GM12878 (cell line): ENCODE measurements at regions not wholly inside any gene's neighbourhood (a gene's known extent, or its start where the extent isn't known, plus 50 kb on each side); places are given as distances from the start of the nearest gene placed in this dataset.

Source experiments
- ATAC-seq: fragments of 200-7000 bp; cut with Tn5 transposase; 3 replicates; pipeline ENCODE4 v1.9.1; 2020; ENCODE audit warnings: mild to moderate bottlenecking, moderate library complexity
- BruUV-seq: library from RNA; stranded (reverse); fragments of 400-500 nt; replicated peaks from 2 replicates; lab custom pipeline; 2021; lab: Mats Ljungman, UMichigan
- CTCF ChIA-PET: fragments of 300-600 bp; sonication (Branson Sonifier 250); formaldehyde crosslinking; extraction: SDS; loops from one replicate; lab custom pipeline; 2021; ENCODE audit warnings: inconsistent platforms; lab: Yijun Ruan, JAX
- POLR2A ChIA-PET: fragments of 350-600 bp; formaldehyde crosslinking; extraction: SDS; loops from one replicate; lab custom pipeline; 2021; ENCODE audit warnings: inconsistent platforms; lab: Charles Lee
- RAD21 ChIA-PET: fragments of 300-600 bp; sonication (Branson Sonifier 250); formaldehyde crosslinking; loops from one replicate; lab custom pipeline; 2023; ENCODE audit warnings: antibody characterized with exemption; ENCODE audit not compliant: unreplicated experiment; lab: Charles Lee
- SMC1A ChIA-PET: fragments of 300-600 bp; sonication (Branson Sonifier 250); formaldehyde crosslinking; loops from one replicate; lab custom pipeline; 2023; ENCODE audit not compliant: unreplicated experiment, uncharacterized antibody; lab: Charles Lee
- DNase-seq: peaks from one replicate; pipeline ENCODE4 v3.0.0-alpha.2; 2011; ENCODE audit warnings: low read depth, low spot score
- FAIRE-seq: peaks from 3 replicates; lab custom pipeline; 2011; peaks lifted over from hg19 to GRCh38; lab: Jason Lieb, UNC
- H2AFZ ChIP-seq: 2 replicates; pipeline ENCODE4 v1.6.0; 2011; ENCODE audit warnings: low read depth, low read length, control low read depth; ENCODE audit not compliant: control insufficient read depth
- H3K27ac ChIP-seq: 2 replicates; pipeline ENCODE4 v1.5.1; 2011; ENCODE audit warnings: control low read depth; ENCODE audit not compliant: control insufficient read depth, insufficient read depth
- H3K27me3 ChIP-seq, 2 experiments: replicated peaks in 1 of 2; 2 replicates each; pipeline versions ENCODE4 v1.6.0 to v1.6.1; 2011; ENCODE audit warnings: low read length in 1 of 2; ENCODE audit not compliant: control insufficient read depth in 2 of 2, insufficient read depth in 2 of 2
- H3K36me3 ChIP-seq, 2 experiments: 2 replicates each; pipeline ENCODE4 v1.5.1; 2011; ENCODE audit warnings: low read length in 1 of 2; ENCODE audit not compliant: control insufficient read depth in 2 of 2, insufficient read depth in 2 of 2
- H3K4me1 ChIP-seq: 2 replicates; pipeline ENCODE4 v1.6.1; 2011; ENCODE audit warnings: mild to moderate bottlenecking, low read length, moderate library complexity, mixed read lengths; ENCODE audit not compliant: control insufficient read depth, insufficient read depth
- H3K4me2 ChIP-seq: 2 replicates; pipeline ENCODE4 v1.6.0; 2011; ENCODE audit warnings: control low read depth; ENCODE audit not compliant: control insufficient read depth, insufficient read depth
- H3K4me3 ChIP-seq: fragments of 200-600 bp; sonication (generic); 2 replicates; pipeline ENCODE4 v1.5.1; 2016
- H3K79me2 ChIP-seq: 2 replicates; pipeline ENCODE4 v1.6.0; 2011; ENCODE audit warnings: low read length; ENCODE audit not compliant: control insufficient read depth, insufficient read depth
- H3K9ac ChIP-seq: 2 replicates; pipeline ENCODE4 v1.8.0; 2011; ENCODE audit warnings: low read length, control low read depth, mixed read lengths; ENCODE audit not compliant: control insufficient read depth, insufficient read depth
- H3K9me3 ChIP-seq: replicated peaks from 3 replicates; pipeline ENCODE4 v1.5.1; 2011; ENCODE audit warnings: mild to moderate bottlenecking, low read length; ENCODE audit not compliant: control insufficient read depth, insufficient read depth
- H4K20me1 ChIP-seq: 2 replicates; pipeline ENCODE4 v1.6.0; 2011; ENCODE audit not compliant: control insufficient read depth, insufficient read depth
- ATF2 ChIP-seq: IDR thresholded peaks from 2 replicates; pipeline ENCODE4 v1.6.1; 2012; ENCODE audit warnings: low read length, inconsistent platforms
- EP300 ChIP-seq, 2 experiments: fragments of 150-350 bp in 1 of 2; IDR thresholded peaks; 2 replicates each; pipeline ENCODE4 v1.6.1; 2011 to 2012; ENCODE audit warnings: low read depth in 2 of 2, low read length in 2 of 2, borderline replicate concordance in 1 of 2, improper control_type of control experiment in 1 of 2, inconsistent platforms in 1 of 2; ENCODE audit not compliant: control insufficient read depth in 1 of 2
- HCFC1 ChIP-seq: fragments of 150-350 bp; IDR thresholded peaks from 2 replicates; pipeline ENCODE4 v1.6.1; 2014; ENCODE audit warnings: low read length
- HDGF ChIP-seq: fragments of 450-650 bp; IDR thresholded peaks from 2 replicates; pipeline ENCODE4 v1.6.1; 2016; ENCODE audit warnings: antibody characterized with exemption
- IKZF2 ChIP-seq, 2 experiments: fragments of 450-650 bp; IDR thresholded peaks; 2 replicates each; pipeline ENCODE4 v1.6.1; 2017; ENCODE audit warnings: mild to moderate bottlenecking in 2 of 2, moderate library complexity in 2 of 2
- IRF4 ChIP-seq: IDR thresholded peaks from 2 replicates; pipeline ENCODE4 v1.6.1; 2011; ENCODE audit warnings: low read depth, low read length
- KAT2A ChIP-seq: conservative IDR thresholded peaks from 2 replicates; pipeline ENCODE4 v1.6.1; 2011; ENCODE audit warnings: low read depth, low read length; ENCODE audit not compliant: control insufficient read depth
- MAX ChIP-seq: IDR thresholded peaks from 2 replicates; pipeline ENCODE4 v1.6.1; 2012; ENCODE audit warnings: low read depth, low read length, improper control_type of control experiment
- MEF2A ChIP-seq: IDR thresholded peaks from 2 replicates; pipeline ENCODE4 v1.6.1; 2011; ENCODE audit warnings: low read depth, mild to moderate bottlenecking, low read length, moderate library complexity; ENCODE audit not compliant: insufficient read depth
- NFIC ChIP-seq: IDR thresholded peaks from 2 replicates; pipeline ENCODE4 v1.6.1; 2012; ENCODE audit warnings: low read depth, mild to moderate bottlenecking, inconsistent platforms, low read length, moderate library complexity
- NFYB ChIP-seq: IDR thresholded peaks from 2 replicates; pipeline ENCODE4 v1.6.1; 2011; ENCODE audit warnings: low read depth, mild to moderate bottlenecking, low read length, improper control_type of control experiment, moderate library complexity; ENCODE audit not compliant: insufficient read depth
- PML ChIP-seq: IDR thresholded peaks from 2 replicates; pipeline ENCODE4 v1.6.1; 2012; ENCODE audit warnings: low read length, inconsistent platforms
- SP1 ChIP-seq: IDR thresholded peaks from one replicate; pipeline ENCODE4 v1.6.1; 2011; ENCODE audit warnings: low read depth, low read length
- SUPT20H ChIP-seq: IDR thresholded peaks from 2 replicates; pipeline ENCODE4 v1.6.1; 2011; ENCODE audit warnings: low read depth, mild to moderate bottlenecking, low read length, moderate library complexity, borderline replicate concordance; ENCODE audit not compliant: control insufficient read depth
- TCF12 ChIP-seq: IDR thresholded peaks from 2 replicates; pipeline ENCODE4 v1.6.1; 2011; ENCODE audit warnings: low read depth, mild to moderate bottlenecking, low read length
- YY1 ChIP-seq: IDR thresholded peaks from 2 replicates; pipeline ENCODE4 v1.6.1; 2011; ENCODE audit warnings: low read depth, mild to moderate bottlenecking, low read length
- WGBS: methylation state at CpG from one replicate; pipeline ENCODE4 v1.1.6; 2016; ENCODE audit warnings: low lambda C conversion rate; ENCODE audit not compliant: insufficient replicate concordance, insufficient coverage; ENCODE audit errors: missing lambda C conversion rate; 5-methylcytosine and 5-hydroxymethylcytosine counted together
- in situ Hi-C: fragments of 300-500 bp; cut with MboI; formaldehyde crosslinking; loops from 9 replicates; pipeline ENCODE4 v1.14.3; 2018; ENCODE audit warnings: mixed read lengths
- intact Hi-C: fragments of 100-400 bp; cut with micrococcal nuclease; formaldehyde crosslinking; loops from one replicate; pipeline ENCODE4 v1.14.2; 2022; ENCODE audit not compliant: unreplicated experiment

- Histone ChIP-seq H3K4me2 (no peak overlapping the region), H3K9ac (no peak overlapping the region), H3K4me1 (no peaks in the 10 kb centered on the region), H3K27me3 (no peaks in the 10 kb centered on the region; a peak in 1 of 4 replicates), H3K36me3 (no peaks in the 10 kb centered on the region), H3K4me3 (no peak overlapping the region), H3K27ac (no peak overlapping the region), H3K9me3 (no peaks in the 10 kb centered on the region), H2AFZ (no peak overlapping the region), H4K20me1 (no peaks in the 10 kb centered on the region), H3K79me2 (no peaks in the 10 kb centered on the region)
- CTCF ChIA-PET: interaction anchor here (1.2 to 1.7 kb wide), 2 partner anchors 94 to 125 kb away, joined by 3 to 5 read pairs; no protein-coding TSS in a partner anchor
- SMC1A ChIA-PET: interaction anchor here (0.6 to 1.5 kb wide), 2 partner anchors 14 to 116 kb away, joined by 3 to 4 read pairs; no protein-coding TSS in a partner anchor
- ATAC-seq (no peak), FAIRE-seq (no peak), DNase-seq (no peak)
- RAD21 ChIA-PET: no interaction called here
- in situ Hi-C loops (no loop called here), intact Hi-C loops (no loop called here)
- WGBS: 3% methylated on average over 2 of the region's 2 CpGs
- POLR2A ChIA-PET: interaction anchor here (0.6 kb wide), 1 partner anchor 150 kb away, joined by 3 read pairs; no protein-coding TSS in a partner anchor
- BruUV-seq: no TSS peak
- TF ChIP-seq HDGF (no peak), PML (no peak), IRF4 (no peak), SP1 (no peak), TCF12 (no peak), NFYB (no peak), YY1 (no peak), HCFC1 (no peak), MAX (no peak)
- TF ChIP-seq, all 136 proteins: peak for 0
Measured at GRCh38 chr1:43048601-43049011, 89.9 kb upstream of the SLC2A1 start.

GRCh38 chr1:43047135-43047534 lies 88.5 kb upstream of the SLC2A1 start:
- WGBS: 6% methylated on average over 1 of the region's 1 CpG
- RAD21 ChIA-PET: interaction anchor here (0.6 kb wide), 1 partner anchor 29 kb away, joined by 3 read pairs; no protein-coding TSS in a partner anchor
- Histone ChIP-seq H3K9ac (no peak overlapping the region), H3K4me2 (no peak overlapping the region), H3K9me3 (no peaks in the 10 kb centered on the region), H3K27me3 (no peaks in the 10 kb centered on the region; a peak in 2 of 4 replicates), H3K4me3 (no peak overlapping the region), H2AFZ (no peak overlapping the region), H3K79me2 (no peaks in the 10 kb centered on the region), H3K36me3 (no peaks in the 10 kb centered on the region), H3K4me1 (no peaks in the 10 kb centered on the region), H3K27ac (no peak overlapping the region), H4K20me1 (no peaks in the 10 kb centered on the region)
- intact Hi-C loops (no loop called here), in situ Hi-C loops (no loop called here)
- DNase-seq (no peak), ATAC-seq (no peak), FAIRE-seq (no peak)
- TF ChIP-seq NFIC (no peak), EP300 (IDR thresholded peaks at IDR 0.05; ENCODE audit: borderline replicate concordance in 1 of 2, control insufficient read depth in 1 of 2, low read depth in 2 of 2, low read length in 2 of 2) (no peak), SUPT20H (no peak), KAT2A (no peak), HDGF (no peak), MEF2A (no peak), IKZF2 (IDR thresholded peaks at IDR 0.05) (no peak), ATF2 (no peak)
- POLR2A ChIA-PET: no interaction called here
- BruUV-seq: no TSS peak
- CTCF ChIA-PET: interaction anchor here (0.8 to 1.7 kb wide), 3 partner anchors 9 to 124 kb away, joined by 3 to 5 read pairs (median 4); no protein-coding TSS in a partner anchor
- SMC1A ChIA-PET: interaction anchor here (0.9 to 1.5 kb wide), 2 partner anchors 12 to 15 kb away, joined by 3 to 4 read pairs; no protein-coding TSS in a partner anchor
